GM19328 (cell line): ENCODE measurements at regions not wholly inside any gene's neighbourhood (a gene's known extent, or its start where the extent isn't known, plus 50 kb on each side); places are given as distances from the start of the nearest gene placed in this dataset.
"Not testable (repeated sequence)": the region's sequence is repeated elsewhere in the genome, so short reads cannot be mapped to it uniquely, and the experiment has no call there.

Experiments
- ATAC-seq: cut with Tn5 transposase; IDR thresholded peaks from one replicate; pipeline ENCODE4 v1.9.1; 2021; ENCODE audit warnings: mild to moderate bottlenecking, moderate library complexity; ENCODE audit not compliant: unreplicated experiment

GRCh38 chr22:48911067-48911466 is 916.6 kb downstream of the BRD1 start:
- ATAC-seq: not testable (repeated sequence)

GRCh38 chr22:48908547-48908946 is 919.1 kb downstream of the BRD1 start:
- ATAC-seq: no peak

GRCh38 chr22:48907591-48907990 is 920.1 kb downstream of the BRD1 start:
- no peak for ATAC-seq

- no peak for ATAC-seq
These were observed 921.3 kb downstream of the BRD1 start for GRCh38 chr22:48906216-48906835.

GRCh38 chr22:48905206-48905975 is 922.3 kb downstream of the BRD1 start:
- ATAC-seq: no peak

- ATAC-seq: no peak
These were observed 924.6 kb downstream of the BRD1 start for GRCh38 chr22:48902983-48903650.

- no peak for ATAC-seq
These were observed 925.4 kb downstream of the BRD1 start for GRCh38 chr22:48902001-48902869.

- ATAC-seq: no peak
These were observed 926.3 kb downstream of the BRD1 start for GRCh38 chr22:48901324-48901723.

- ATAC-seq: no peak
These were observed 927.0 kb downstream of the BRD1 start for GRCh38 chr22:48900626-48901025.

GRCh38 chr22:48900327-48900597 is 927.4 kb downstream of the BRD1 start:
- no peak for ATAC-seq

GRCh38 chr22:48899523-48900326 is 927.9 kb downstream of the BRD1 start:
- no peak for ATAC-seq

- ATAC-seq: no peak
These were observed 929.0 kb downstream of the BRD1 start for GRCh38 chr22:48898524-48899250.

- no peak for ATAC-seq
These were observed 929.9 kb downstream of the BRD1 start for GRCh38 chr22:48897645-48898370.

GRCh38 chr22:48896766-48897644 is 930.7 kb downstream of the BRD1 start:
- ATAC-seq: no peak

GRCh38 chr22:48895831-48896765 is 931.6 kb downstream of the BRD1 start:
- ATAC-seq: no peak

- no peak for ATAC-seq
These were observed 932.3 kb downstream of the BRD1 start for GRCh38 chr22:48895336-48895735.

- no peak for ATAC-seq
These were observed 932.8 kb downstream of the BRD1 start for GRCh38 chr22:48894804-48895250.
